GM04503 (cell line): ENCODE measurements at regions not wholly inside any gene's neighbourhood (a gene's known extent, or its start where the extent isn't known, plus 50 kb on each side); places are given as distances from the start of the nearest gene placed in this dataset.
"Not testable (repeated sequence)": the region's sequence is repeated elsewhere in the genome, so short reads cannot be mapped to it uniquely, and the experiment has no call there.

Source experiments
- DNase-seq: peaks from one replicate; pipeline ENCODE4 v3.0.0-alpha.2; 2012; ENCODE audit warnings: low read depth

DNA sequence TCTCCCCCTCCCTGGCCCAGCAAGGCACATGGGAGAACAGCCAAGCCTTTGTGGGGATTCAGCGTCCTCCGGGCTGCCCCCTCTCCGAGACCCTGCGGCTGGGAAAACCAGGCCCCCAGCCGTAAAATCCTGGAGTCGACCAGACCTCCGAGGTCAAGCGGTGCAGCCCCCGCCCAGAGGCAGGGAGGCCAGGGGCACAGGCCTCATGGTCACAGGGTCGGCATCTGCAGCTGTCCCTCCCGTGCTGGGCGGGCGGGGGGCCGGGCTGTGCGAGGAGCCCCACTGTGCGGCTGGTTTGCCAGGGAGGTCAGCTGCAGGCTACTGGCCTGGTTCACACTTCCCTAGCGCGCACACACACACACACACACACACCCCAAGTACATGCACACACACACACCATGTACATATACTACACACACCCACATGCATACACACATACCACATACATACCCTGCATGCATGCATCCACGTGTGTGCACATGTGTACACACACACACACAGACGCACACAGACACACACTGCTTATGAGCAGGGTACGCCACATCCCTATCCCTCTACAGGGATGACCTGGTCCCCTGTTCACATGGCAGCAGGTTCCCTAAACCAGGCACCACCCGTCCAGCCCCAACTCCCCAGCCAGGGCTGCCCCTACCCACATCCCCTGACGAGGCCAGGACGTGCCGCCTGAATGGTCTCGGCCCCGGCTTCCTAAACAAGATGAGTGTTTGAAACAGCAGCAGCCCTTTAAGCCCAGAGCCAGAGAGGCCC is 108.9 kb upstream of the CIBAR2 start:
- DNase-seq = no peak

DNA sequence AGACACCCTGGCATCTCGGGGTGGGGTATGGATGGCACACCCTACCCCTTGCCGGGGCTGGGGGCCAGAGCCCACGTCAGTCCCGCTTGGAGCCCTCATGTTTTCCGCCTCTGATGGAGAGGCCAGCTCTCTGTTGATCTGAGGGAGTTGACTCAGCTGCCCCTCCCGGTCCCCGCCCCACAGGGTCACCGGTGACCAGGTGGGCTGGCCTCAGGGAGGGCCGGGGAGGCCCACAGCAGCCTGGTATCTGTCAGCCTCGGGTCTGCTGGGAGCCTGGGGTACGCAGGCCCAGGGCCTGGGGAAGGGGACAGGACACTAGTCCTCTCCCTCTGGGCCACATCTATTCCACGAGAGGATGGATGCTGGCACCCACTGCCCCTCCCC is 109.5 kb upstream of the CIBAR2 start:
- DNase-seq = no peak

DNA sequence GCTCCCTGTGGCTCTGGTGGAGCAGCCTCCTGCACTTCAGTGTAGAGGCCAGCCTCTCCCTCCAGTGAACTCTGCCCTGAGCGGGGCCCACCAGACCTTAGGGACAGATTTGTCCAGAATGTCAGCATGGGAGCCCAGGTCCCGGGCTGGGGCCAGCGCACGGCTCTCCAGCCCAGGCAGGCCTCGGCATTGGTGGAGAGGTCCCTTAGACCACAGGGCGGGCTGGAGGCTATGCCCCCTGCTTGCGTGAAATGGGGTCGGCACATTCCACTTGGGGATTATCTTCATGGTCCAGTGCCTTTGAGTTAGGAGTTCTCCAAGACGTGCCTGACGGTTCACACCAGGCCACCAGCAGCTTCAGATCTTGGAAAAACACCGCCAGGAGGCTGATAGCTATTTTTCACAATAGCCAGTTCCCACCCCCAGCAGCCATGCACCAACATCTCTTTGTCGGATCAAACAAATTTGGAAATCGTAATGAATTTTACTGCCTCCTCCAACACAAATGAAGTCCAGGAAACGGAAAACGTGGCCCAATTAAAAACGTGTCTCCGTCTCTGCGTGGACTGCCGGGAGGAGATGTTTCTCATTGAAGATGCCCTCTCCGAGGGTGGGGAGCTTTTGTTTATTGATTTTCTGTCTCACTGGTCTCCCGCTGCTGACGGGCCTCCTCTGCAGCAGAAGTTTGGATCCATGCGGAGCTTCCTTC is 110.0 kb upstream of the CIBAR2 start:
- no peak for DNase-seq

DNA sequence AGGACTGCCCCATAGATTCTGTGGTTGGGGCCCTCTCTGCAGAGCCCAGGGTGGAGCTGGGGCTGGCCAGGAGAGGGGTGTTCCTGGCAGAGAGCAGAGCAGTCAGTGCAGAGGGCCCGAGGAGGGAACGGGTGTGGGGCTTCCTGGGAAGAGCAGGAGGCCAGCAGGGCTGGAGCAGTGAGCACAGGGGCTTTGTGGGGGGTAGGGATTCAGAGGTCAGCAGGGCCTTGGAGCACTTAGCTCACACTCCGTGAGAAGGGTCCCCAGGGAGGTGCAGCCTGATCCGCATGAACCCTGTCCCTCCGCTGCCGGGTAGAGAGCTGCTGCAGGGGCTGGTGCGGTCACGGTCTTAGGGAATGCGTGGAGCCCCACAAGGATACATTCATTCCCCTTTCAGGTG is 113.0 kb upstream of the CIBAR2 start:
- no peak for DNase-seq

DNA sequence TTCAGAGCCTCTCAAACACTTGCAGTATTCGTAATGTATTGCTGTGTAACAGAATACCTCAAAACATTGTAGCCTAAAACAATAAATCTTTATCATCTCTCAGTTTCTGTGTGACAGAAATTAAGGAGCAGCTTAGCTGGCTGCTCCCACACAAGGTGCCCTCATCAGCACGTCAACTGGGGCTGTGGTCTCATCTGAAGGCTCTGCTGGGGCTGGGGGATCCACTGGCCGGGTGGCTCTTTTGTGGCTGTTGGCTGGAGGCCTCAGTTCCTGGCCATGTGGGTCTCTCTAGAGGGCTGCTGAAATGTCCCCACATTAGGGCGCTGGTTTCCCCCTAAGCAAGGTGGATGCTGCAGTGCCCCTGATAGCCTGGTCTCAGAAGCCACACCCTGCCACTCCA is 113.4 kb upstream of the CIBAR2 start:
- DNase-seq = no peak

DNA sequence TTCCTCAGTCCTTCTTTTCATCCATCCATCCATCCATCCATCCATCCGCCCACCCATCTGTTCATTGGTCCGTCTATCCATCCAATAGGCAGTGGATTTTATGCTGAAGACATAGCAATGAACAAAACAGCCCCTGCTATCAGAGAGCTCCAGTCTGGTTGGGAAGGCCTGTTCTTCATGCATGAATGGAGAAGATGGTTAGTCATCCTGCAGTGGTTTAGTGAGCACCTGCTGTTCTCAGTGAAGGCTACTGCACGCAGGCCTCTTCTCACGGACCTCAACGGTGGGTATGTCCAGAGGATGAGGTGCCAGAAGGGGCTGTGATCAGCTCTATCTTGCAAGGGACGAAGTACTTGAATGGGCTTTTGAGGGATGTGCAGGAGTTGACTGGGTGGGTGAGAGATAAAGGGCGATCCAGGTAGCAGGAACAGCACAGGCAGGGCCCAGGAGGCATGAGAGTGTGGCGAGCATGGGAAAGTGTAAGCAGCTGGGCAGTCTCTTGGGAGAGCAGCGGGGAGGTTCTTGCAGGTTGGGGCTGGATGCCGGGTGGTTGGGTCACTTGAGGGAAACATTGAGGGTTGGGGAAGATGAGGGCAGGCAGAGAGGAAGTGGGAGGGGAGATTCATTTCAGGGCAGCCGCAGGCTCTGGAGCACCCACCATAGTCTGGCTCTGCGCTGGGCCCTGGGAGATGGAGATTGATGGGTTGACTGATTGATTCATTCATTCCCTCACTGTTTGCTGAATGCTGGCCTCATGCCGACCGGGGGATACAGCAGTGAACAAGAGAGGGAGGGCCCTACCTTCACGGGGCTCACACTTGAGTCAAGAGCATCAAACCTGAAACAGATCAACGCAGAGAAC is 115.0 kb upstream of the CIBAR2 start:
- DNase-seq = no peak

DNA sequence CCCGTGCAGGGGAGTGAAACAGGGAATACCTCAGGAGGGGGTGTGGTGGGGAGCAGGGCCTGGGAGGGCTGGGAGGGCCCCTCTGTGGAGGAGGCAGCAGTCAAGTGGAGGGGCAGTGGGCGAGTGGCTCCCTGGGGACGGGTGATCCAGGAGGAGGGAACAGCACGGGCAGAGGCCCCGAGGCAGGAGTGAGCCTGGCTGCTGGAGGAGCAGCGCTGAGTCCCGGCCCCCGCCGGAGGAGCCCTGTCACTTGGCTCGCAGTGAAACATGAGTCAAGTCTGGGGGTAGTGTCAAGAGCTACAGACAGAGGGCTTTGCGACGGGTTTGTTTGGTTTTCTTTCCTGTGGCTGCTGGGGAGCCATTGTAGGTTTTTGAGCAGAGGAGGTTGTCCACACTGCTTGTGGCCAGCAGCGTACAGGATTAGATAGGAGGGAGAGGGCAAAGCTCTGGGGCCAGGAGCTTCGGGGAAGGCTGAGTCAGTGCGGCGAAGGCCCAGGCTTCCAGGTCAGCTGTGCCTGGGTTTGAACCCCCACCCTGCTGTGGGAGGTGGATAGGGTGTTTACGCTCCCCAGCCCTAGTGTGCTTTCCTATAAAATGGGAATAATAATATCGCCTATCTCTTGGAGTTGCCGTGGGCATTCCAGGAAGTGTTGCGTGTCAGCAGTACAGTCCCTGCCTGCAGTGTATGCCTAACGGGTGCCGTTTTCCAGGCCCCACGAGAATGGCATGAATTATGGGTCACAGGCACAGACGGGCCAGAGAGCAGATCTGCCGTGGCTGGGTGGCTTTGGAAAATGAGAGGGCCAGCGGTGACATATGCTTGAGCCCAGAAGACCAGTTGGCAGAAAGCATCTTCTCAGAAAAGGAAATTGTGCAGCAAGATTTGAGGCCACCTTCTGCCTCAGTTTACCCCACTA is 115.9 kb upstream of the CIBAR2 start:
- DNase-seq = no peak

DNA sequence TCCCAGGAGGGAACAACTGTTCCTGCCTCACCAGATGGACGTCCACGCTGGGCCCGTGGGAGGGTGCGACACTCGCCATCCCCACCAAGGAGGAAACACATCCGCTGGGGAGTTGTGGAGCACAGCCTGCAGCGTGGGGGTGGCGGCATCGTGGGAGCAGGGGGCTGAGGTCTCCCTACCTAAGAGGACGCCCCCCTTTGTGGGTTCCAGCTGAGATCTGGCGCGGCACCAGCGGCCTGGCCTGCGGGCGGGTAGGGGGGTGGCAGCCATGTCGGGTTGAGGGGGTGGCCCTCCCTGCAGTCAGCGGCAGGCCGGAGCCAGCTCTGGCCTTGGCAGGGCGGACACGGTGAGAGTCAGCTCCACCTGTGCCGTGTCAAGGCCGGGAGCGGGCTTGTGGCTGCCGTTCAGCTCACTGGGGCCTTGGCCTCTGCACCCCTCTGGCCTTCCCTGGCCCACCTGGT is 116.7 kb upstream of the CIBAR2 start:
- no peak for DNase-seq

DNA sequence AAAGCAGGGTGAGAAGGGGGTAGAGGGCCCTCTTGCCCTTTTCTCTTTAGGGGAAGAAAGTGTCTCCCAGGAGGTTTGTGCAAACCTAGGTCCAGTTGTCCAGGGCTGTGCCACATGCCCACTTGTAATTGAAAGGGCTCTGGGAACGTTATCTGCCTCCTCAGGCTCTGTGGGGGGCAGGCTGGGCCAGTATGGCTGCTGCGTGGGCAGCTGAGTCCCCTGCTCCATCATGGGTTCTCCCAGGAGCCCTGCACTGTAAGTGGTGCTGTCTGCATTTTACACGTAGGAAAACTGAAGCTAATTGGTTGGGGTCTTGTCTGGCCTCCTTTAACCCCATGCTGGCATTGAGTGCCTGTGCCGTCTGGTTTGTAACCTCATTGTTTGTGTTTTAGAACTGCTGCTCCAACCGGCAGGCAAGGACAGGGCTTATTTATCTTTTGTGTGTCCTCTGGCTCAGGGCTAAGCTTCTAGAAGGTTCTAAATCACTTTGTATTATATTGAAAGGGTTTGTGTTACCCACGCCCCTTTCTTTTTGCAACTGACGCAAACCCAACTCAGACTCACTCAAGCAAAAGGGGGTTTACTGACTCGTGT is 117.7 kb upstream of the CIBAR2 start:
- no peak for DNase-seq

DNA sequence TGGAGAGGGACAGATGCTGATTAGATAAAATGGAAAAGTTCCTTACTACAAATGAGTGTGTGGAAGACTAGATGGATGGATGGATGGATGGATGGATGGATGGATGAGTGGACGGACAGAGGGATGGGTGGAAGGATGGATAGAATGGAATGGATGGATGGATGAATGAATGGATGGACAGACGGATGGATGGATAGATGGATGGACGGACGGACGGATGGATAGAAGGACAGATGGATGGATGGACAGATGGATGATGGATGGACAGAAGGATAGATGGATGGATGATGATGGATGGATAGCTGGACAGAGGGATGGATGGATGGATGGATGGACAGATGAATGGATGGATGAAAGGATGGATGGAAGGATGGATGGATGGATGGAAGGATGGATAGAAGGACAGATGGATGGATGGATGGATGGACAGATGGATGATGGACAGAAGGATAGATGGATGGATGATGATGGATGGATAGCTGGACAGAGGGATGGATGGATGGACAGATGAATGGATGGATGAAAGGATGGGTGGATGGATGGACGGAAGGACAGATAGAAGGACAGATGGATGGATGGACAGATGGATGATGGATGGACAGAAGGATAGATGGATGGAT is 118.6 kb upstream of the CIBAR2 start:
- not testable (repeated sequence) for DNase-seq

DNA sequence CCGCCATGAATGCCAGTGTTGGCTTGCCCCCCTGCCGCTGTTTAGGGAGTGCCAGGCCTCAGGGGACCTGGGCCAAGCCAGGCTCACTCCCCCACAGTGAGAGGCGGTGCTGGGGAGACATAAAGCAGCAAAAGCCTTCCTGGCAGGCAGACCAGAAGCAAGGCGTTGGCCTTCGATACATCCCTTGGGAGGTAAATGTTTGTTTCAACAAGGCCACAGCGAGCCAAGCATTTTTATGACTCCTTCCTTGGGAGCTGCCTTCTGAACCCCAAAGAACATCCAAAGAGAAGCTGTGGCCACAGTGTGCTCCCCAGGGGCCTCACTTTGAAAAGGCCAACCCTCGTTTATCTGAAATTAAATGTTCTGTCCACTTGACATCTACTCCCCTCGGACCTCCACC is 119.7 kb upstream of the CIBAR2 start:
- DNase-seq = peak; percentile 49

DNA sequence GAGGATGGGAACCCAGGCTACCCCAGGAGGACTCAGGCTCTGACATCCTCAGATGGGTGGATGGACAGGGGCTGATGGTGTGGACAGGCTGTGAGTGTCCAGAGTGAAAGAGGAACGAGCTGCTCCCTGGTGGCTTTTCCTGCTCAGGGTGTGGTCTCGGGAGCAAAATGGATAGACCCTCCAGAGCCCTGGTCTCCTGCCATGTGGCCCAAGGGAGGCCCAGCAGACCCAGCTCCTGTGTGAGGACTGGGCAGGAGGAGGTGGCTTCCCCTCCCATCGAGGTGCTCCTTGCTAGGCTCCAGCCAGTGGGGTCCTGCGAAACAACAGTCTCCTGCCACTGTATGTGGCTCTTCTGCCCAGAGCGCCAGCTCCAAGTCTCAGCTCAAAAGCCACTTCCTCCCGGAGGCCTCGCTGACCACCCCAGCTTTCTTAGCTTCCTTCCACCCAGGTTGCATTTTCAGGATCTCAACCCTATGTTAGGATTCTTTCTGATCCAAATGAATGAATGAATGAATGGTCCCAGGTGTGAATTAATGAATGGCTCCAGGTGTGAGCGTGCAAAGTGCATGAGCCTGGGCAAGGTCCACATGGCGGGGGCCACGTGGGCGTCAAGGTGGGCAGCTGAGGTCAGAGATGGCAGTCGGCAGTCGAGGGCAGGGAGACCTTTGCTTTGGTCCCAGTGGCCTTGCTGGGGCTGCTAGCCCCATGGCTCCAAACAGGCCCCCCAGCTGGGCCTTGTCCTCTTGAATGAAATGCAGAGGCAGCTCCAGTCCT is 120.3 kb upstream of the CIBAR2 start:
- DNase-seq = no peak

DNA sequence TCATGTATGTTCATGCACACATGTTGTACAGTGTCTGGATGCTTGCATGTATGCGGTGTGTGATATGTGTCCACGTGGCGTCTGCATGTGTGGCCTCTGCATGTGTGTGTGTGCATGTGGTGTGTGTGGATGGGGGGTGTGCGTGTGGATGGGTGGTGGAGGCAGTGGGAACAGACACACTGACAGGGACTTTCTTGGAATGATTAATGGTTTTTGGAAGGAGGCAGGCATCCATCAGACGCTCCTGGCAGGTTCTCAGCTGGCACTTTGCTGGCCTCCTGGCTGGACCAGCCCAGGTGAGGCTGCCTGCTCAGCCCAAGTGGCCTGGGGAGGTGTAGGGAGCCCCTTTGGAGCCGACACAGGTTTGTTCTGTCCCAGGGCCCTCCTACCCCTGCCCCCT is 121.2 kb upstream of the CIBAR2 start:
- no peak for DNase-seq

DNA sequence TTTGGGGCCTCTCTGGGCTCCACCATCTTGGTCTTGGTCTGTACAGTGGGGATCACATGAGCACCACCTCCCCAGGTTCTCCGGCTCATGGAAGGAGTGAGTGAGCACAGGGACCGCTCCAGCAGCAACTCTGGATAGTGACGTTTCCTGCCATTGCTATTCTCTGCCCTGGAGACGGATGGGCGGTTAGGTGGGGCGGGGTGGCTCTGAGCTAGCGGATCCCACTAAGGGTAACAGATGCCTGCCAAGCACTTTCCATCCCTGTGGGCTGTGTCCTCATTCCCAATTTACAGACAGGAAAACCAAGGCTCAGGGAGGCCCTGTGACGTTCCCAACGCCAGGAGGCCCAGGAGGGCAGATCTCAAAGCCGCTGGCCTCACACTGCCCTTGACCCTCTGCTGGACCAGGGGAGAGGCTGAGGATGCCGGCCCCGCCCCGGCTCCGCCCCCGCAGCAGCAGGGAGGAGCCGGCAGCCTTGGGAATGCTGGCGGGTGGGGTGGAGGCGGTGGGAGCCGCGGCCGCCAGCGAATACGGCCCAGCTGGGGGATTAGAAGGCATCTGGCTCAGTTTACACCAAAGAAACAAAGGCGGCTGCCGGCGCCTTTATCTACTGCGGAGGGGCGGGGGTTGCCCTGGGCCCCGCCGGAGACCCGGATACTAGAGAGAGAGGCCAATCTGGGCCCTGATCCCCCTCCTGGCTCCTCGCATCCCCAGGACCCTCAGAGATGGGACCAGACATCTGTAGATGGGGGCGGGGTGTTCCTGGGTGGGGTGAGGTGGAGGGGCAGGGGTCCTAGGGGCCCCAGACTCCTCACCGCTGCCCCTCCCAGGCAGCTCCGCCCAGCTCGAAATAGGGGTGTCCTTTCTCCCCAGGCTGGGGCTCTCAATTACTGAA is 122.3 kb upstream of the CIBAR2 start:
- peak; percentile 38 for DNase-seq

DNA sequence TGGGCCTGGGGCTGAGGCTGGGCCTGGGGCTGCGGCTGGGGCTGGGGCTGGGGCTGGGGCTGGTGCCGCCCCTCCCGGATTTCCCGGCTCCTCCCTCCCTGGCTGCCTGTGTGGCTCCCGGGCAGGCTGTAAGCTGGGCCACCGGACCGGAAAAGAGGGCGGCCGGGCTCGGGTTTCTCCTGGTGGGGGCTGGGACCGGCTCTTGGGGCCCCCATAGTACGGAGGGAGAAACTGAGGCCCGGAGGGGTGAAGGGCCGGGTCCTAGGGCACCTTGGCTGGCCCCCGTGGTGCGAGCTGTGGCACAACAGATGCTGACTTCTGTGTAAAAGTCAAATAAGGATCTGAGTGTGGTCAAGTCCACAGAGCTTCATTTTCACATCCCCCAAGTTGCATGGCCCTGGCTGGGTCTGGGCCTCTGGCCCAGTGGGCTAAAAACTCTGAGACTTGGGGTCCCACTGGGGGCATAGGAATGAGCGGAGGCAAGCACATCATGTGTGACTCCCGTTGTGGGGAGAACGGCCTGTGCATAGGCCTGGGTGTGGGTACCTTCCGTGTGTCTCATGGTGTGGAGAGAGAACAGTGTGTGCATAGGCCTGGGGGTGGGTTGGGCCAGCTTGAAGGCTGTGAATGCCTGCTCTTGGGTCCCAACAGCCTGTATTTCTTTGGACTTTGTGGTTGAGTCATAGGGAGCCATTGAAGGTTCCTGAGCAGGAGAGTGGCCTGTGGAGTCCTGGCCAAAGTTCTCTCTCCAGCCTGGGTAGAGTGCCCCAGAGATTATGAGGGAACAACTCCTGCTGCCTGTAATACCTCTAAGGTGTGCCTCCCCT is 123.9 kb upstream of the CIBAR2 start:
- DNase-seq = no peak

DNA sequence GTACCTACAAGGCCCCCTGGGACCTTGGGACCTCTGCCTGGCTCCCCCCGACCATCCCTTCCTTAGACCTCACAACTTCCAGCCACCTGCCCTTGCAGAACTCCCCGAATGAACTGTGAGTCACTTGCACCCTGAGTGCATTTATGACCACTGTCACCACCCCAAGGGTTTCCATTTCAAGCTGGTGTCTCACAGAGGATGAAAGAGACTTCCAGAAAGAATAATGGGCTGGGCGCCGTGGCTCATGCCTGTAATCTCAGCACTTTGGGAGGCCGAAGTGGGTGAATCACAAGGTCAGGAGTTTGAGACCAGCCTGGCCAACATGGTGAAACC is 124.5 kb upstream of the CIBAR2 start:
- DNase-seq = peak; percentile 77

DNA sequence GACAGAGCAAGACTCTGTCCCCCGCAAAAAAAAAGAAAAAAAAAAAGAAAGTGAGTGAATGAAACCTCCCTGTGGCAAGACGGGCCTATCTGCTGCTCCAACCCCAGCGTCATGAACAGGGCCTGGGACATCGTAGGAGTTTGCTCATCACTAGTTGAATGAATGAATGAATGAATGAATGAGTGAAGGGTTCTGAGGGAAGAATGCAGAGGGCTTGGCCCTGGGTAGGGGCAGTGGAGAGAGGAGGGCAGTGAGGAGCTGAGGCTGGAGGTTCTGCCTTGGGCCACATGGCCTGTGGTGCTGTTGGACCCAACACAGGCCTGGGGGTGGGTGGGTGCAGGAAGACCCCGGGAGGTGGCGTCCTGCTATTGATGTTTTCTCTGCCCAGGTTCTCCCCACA is 125.5 kb upstream of the CIBAR2 start:
- no peak for DNase-seq

DNA sequence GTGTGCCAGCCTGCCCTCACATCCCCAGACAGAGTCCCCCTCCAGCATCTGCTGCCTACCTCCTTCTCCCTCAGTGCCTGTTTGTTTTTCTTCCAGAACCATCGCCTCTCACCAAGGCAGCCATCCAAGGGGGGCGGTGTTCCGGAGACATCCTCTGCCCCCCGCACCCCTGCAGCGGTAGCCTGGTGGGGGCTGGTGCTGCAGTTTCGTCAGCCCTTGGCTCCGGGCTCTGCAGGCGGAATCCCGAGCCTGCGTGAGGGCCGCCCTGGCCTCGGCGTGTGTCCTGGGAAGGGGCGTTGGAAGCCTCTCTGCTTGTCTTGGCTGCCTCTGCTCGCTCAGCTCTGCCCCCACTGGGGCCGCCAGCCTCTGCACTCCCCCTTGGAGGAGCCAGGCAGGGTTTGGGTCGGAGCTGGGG is 126.0 kb upstream of the CIBAR2 start:
- DNase-seq = no peak
